OCI-LY1 (cell line): ENCODE measurements at regions not wholly inside any gene's neighbourhood (a gene's known extent, or its start where the extent isn't known, plus 50 kb on each side); places are given as distances from the start of the nearest gene placed in this dataset.

Experiments
- EZH2 ChIP-seq: fragments of 200-600 bp; sonication (generic), shearing (Covaris generic); IDR thresholded peaks from 2 replicates; pipeline ENCODE4 v1.8.0; 2017; ENCODE audit warnings: borderline replicate concordance, mixed run types, mild to moderate bottlenecking, antibody characterized with exemption, low read length, moderate library complexity, mixed read lengths
- TF ChIP-seq, protein P1 (sequence below): fragments of 200-600 bp; sonication (generic), shearing (Covaris generic); IDR thresholded peaks from 2 replicates; pipeline ENCODE4 v1.5.1; 2017; ENCODE audit warnings: mild to moderate bottlenecking, antibody characterized with exemption, low read length, moderate library complexity, mixed read lengths

DNA sequence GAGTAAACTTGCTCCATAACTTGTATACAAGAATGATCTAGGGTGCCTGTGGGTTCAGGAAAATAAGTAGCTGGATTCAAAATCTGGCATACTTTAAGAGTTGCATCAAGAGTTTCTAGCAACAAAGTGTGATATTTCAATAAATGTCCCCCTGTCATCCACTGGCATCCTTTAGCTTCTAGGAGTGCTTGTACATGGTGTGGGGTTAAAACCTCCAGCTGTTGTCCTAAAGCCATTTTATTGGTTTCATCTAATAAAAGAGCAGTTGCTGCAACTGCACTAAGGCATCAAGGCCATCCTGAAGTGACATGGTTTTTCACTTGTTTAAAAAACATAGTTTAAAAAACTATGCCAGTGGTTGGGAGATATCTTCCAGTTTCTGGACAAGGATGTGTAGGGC lies 148.4 kb downstream of the INHBA start:
- TF ChIP-seq, protein P1, sequence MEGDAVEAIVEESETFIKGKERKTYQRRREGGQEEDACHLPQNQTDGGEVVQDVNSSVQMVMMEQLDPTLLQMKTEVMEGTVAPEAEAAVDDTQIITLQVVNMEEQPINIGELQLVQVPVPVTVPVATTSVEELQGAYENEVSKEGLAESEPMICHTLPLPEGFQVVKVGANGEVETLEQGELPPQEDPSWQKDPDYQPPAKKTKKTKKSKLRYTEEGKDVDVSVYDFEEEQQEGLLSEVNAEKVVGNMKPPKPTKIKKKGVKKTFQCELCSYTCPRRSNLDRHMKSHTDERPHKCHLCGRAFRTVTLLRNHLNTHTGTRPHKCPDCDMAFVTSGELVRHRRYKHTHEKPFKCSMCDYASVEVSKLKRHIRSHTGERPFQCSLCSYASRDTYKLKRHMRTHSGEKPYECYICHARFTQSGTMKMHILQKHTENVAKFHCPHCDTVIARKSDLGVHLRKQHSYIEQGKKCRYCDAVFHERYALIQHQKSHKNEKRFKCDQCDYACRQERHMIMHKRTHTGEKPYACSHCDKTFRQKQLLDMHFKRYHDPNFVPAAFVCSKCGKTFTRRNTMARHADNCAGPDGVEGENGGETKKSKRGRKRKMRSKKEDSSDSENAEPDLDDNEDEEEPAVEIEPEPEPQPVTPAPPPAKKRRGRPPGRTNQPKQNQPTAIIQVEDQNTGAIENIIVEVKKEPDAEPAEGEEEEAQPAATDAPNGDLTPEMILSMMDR, result no peak
- TF ChIP-seq EZH2, result no peak
